ENCODE measurements at regions not wholly inside any gene's neighbourhood (a gene's known extent, or its start where the extent isn't known, plus 50 kb on each side); places are given as distances from the start of the nearest gene placed in this dataset.

DNA sequence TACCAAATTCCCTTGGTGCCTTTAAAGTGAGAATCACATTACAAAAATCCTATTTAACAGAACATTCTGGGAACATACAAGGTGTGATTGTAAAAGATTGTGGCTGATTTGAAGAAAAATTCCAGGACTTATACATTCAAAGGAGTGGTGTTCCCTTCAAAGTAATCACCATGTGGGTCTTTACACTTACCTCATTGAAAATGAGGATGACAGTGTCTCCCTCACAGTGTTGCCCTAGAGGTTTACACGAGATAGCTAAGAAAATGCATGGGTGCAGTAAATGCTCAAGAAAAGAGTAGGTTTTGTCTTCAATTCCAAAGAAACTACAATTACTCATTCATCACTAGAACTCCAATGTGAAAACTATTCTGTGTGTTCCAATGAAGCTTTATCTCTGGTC lies 331.5 kb downstream of the SLC4A3 start:
- DNase-seq (ENCODE audit: low read depth): no peak

DNA sequence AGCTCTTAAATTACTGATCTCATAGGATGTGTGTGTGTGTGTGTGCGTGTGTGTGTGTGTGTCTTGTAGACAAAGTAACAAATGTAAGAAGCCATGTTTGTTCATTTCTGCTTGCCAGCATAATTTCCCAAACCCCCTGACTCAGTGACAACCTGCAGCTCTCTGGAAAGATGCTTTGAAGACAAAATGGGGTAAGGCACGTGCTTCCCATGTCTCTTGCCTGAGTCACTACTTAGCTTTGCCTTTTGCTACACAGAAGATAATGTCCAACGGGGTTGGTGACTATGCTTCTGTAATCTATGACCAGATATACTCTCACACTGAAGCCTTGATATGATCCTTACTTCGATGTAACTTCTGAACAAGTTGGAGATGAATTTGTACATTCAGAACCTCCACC lies 332.0 kb downstream of the SLC4A3 start:
- DNase-seq (ENCODE audit: low read depth): no peak

DNA sequence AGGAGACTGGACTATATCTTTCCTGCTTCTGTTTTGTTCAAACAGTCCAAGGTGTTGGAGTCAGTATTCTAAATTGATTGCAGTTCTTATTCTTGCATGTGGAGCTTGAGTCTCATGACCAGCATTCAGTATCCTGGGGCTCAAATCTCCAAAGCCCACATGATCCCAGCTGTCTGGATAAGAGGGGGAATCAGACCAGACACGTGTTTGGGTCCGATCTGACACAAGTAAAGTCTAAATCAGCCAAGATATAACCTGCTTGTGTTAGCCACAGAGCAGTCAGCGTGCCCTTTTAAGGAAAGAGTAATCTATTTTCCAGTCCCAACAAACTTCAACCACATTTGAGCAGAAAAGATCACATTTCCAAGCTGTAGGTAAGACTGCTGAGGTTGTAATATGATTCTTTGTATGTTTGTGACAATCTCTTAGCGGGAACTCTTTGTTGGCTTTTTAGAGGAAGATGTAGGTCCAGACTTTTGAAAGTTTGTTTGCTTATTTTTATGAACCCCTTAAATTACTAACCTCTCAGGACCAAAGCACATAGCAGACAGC lies 334.6 kb downstream of the SLC4A3 start:
- no peak for DNase-seq (ENCODE audit: low read depth)

DNA sequence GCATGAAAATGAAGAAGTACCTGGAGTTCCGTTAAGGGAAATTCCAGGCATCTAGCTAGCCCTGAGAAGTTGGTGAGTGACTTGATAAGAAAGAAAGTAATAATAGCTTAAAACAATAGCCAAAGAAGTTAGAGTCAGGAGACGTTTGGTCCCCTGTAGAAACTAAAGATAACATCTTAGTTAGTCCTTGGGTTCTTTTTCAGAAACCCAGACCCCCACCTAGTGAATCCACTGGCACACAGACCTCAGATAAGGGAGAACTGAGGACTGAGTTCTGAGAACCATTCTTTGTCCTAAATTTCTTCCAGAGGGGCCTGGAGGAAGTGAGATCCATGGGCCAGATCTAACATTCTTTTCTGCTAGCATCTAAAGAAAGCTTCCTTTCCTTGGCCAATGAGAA lies 335.4 kb downstream of the SLC4A3 start:
- no peak for DNase-seq (ENCODE audit: low read depth)

DNA sequence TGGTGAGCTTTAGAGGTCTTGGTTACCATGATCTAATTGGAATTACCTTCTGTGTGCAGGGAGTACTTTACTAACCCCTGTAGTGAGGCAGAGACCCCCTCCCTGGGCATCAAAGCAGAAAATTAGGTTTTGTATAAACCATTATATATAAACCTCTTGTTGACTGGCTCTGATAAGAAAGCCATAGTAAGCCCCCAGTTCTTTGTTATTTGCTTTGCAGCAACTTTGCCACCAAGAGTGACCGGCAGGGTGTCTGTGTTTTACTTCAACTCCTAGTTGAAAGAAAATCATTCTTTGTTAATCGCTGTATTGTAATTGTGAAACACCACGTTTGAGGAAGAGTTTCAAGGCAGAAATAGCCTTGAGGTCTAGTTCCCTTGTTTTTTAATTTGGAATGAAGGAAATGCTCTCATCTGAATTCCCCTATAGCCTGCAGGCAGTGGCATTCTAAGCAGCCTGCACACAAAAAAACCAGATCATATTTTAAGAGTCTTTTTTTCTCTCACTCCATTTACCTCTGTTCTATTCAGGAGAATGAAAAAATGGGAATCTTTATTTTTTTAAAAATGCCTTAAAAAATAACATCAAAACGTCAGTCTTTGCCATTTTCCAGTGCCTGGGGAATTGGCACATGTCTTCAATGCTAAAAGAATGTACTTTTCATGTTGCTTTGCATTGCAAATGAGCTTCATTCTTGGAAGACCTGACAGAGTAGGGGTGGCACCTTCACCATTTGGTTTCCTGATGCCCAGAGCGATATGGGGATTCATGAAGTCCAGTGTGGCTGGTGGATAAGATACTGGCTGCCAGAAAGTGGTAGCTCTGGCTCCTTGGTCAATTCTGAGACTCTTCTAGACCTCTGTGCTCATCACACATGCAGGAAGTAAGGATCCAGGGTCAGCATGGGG lies 338.1 kb downstream of the SLC4A3 start:
- DNase-seq (ENCODE audit: low read depth): no peak

DNA sequence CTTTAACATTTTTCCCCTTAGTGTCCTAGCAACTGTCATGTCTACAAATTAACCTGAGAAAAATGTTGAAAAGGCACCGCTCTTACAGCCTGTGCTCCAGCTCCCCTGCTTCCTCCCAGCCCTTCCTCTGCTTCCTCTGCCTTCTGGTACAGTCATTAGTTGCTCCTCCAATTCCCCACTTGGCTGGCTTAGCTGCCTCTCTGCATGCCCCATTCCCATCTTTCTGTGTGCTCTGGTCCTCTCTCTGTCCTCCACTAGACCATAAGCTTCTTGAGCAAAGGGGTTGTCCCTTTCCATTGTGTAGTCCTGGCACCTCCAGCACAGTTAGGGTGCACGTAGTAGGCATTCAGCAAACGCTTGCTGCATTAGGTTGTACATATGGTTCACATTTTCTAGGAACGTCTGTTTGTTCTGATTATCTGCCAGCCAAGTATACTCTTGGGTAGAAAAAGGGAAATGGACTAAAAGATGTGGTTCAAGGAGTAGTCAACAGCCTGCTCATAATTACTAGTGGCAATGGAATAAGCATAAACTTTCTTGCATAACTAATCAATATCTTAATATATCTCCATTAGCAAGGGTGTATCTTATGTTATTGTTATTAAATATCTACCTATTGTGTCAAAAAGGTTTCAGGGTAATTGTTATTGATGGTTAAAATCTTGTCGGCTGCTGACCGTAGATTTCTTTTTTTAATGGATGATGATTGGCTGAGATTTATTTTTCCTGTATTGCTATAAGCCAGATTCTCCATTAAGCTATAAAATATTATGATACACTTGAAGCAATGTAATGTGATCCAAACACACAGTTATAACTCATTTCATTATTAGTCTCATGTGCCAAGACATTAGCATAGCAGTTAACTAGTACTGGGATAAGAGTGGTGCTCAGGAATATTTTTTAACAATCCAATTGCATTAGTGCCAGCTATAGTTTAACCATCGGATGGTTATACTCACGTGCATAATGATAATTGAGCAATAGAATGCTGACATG lies 340.1 kb downstream of the SLC4A3 start:
- DNase-seq (ENCODE audit: low read depth): no peak

DNA sequence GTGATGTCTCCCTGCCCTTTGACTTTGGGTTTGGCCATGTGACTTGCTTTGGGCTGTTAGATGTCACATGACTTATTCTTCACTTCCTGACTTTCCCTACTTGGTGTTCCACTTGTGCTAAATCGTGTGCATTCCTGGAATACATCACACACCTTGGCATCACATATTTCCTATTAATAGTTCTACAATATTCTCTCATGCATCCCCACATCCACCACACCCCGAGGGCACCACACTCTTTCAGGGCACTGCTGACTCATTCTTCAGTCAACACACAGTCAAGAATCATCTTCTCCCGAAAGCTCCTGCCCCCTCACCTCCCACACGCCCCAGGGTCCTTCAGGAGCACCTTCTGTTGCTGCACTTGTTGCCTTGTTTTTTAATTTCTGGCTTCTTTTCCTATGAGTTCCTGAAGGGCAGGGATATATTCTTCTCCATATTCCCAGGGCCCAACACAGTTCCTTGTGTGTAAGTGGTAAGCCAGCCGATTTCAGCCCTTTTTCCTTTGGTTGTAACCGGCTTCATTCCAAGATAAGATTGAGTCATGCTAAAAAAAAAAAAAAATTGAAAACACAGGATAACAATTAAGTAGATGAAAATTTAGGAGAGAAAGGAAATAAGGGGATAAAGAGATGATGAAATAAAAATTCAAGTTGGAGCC lies 341.4 kb downstream of the SLC4A3 start:
- no peak for DNase-seq (ENCODE audit: low read depth)

DNA sequence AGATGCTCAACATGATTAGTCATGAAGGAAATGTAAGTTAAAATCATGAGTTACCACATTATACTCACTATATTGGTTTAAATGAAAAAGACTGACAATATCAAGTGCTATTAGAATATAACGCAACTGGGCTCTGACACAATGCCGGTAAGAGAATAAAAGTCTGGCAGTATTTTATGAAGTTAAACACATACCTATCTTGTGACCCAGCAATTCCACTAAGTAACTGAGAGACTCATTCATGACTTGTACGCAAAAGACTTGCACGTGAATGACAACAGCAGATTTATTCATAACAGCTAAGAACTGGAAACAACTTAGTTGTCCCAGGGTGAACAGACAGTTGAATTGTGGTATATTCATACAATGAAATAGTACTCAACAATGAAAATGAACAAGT lies 342.1 kb downstream of the SLC4A3 start:
- peak; percentile 52 for DNase-seq (ENCODE audit: low read depth)

DNA sequence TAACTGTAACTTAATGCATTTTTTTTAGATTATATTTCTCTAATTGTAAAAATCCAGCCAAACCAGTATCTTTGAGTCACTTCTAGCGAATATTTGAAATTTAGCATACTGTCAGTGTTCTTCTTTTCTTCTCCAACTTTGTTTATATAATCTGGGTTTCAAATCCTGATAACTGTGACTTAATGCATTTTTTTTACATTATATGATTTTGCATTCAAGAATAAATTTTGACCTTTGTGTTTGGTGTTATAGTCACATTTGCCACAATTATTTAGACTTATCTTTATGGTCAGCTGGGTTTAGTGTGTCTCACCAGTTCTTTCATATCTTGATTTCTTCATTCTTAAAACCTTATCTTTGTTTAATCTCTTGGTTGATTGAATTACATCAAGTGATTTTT lies 345.7 kb downstream of the SLC4A3 start:
- no peak for DNase-seq (ENCODE audit: low read depth)

DNA sequence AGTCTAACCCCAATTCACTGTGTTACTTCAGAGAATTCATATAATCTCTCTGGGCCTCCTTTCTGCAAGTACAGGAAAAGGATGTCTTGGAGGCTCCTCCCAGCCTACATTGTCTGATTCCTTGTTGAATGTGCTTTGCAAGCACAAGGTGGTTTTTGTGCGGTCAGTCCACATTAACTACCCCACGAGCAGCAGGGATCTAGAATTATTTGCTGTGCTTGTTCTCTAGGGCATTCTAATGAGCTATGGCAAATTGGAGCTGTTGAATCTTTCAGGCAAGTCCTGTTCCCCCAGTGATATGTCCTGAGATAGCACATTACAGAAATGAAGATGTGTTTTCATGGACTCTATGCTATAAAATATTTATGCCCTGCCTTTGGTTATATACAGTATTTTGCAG lies 349.4 kb downstream of the SLC4A3 start:
- DNase-seq (ENCODE audit: low read depth): no peak

DNA sequence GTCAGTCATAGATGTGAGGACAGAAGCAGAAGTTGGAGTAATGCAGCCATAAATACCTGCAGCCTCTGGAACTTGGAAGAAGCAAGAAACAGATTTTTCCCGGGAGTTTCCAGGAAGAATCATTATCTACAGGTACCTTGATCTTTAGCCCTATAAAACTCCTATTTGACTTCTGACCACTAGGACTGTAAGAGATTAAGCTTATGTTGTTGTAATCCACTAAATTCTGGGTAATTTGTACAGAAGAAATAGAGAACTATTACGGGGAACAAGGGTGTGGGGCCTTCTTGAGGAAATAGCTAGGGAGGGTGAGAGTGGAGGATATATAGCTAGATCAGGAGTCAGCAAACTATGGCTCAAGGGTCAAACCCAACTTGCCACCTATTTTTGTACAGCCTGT lies 353.2 kb downstream of the SLC4A3 start:
- no peak for DNase-seq (ENCODE audit: low read depth)

DNA sequence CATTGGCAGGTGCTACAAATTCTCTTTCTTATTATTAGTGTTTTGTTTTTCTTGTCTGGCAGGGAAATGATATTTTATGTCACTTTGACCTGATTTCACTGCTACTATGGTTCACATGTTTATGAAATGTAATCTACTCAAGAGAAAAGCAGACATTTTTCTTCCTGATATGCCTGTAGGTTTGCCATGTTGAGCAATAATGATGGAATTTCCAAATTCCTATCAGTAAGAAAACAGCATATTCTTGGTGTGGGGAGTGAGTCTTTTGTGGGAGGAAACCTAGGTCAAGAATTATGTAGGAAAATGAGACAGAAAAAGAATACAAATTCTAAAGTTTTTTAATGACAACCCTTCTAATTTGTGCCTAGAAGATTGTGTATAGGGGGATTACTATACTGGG lies 356.4 kb downstream of the SLC4A3 start:
- DNase-seq (ENCODE audit: low read depth): no peak

DNA sequence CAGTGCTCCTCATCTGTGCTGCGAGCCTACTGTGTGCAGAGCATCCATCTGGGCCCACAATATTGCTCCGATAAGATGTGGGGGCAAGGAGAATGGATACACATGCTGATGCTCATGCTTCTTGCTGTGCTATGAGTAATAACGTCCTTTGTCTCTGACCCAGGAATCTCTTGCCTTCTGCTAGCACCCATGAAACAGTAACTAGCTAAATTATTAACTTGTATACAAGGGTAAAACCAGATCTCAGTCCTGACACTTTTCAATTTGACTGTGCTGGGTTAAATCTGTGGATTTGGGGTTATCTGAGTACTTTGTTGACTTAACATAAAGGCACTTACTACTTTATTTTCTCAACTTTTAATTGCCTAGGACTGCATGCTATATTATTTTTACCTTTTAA lies 357.6 kb downstream of the SLC4A3 start:
- DNase-seq (ENCODE audit: low read depth): no peak

DNA sequence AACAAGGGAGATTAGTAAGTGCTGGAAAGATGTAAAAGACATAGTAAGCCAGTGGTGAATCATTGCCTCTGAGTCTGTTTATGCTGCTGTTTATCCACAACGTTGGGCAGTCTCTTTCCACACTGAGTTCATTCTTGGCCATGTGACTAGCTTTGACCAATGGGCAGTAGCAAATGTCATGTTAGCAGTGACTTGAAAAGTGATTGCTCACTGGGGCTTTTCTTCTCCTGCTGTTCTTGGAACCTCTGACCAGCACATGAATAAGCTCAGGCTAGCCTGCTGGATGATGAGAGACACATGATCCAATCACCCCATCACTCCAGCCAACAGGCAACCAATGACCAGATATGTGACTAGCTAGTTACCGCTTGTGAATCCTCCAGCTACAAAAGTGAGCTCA lies 360.4 kb downstream of the SLC4A3 start:
- peak; percentile 77 for DNase-seq (ENCODE audit: low read depth)

DNA sequence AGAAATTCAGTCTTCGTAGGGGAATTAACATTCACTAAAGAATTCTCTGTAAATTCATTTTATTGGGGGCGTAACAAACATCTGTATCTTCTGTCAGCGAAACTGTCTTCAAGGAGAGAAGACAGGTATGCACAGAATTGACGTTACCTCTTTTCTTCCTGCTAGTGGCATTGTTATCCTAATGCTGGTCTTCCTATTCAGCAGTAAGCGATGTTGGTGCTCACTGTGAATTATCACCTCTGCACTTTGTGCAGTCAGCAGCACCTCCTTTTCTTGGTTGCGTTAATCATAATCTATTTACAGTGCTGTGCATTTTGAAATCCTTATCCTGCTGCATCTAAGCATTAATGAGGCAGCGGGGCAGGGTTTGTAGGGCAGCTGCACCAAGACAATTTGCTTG lies 362.3 kb downstream of the SLC4A3 start:
- no peak for DNase-seq (ENCODE audit: low read depth)

DNA sequence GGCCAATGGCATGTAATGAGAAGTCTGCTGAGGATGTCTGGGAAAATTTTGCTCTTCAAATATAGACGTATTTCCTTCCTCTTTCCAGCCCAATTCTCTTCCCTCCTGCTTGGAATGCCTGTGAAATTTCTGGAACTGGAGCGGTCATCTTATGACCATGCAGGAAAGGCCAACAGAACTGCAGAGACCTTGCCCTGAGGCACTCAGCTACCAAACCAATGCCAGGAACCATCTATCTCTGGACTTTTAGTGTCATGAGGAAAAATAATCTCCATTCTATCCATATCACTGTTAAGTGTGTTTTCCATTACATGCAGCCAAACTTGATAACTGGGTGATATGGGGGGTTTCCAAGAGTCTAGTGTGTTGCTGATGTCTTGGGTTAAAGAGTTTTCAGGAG lies 363.7 kb downstream of the SLC4A3 start:
- no peak for DNase-seq (ENCODE audit: low read depth)

DNA sequence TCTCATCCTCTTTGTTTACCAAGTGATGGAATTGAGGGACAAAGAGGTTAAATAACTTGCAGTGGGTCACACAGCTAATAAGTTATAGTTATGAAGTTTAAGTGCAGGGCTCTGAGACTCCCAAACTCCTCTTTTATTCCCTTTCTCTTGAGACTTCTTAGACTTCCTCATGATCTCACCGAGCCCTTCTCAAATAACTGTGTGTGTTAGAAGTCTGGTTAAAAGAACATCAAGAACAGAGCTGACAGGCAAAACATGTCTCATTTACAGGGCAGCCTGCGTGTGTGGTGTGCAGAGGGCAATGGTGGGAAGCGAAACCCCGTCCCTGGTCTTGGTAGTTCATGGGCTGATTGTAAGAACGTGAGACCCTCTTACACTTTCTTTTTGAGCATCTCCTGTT lies 368.0 kb downstream of the SLC4A3 start:
- no peak for DNase-seq (ENCODE audit: low read depth)

DNA sequence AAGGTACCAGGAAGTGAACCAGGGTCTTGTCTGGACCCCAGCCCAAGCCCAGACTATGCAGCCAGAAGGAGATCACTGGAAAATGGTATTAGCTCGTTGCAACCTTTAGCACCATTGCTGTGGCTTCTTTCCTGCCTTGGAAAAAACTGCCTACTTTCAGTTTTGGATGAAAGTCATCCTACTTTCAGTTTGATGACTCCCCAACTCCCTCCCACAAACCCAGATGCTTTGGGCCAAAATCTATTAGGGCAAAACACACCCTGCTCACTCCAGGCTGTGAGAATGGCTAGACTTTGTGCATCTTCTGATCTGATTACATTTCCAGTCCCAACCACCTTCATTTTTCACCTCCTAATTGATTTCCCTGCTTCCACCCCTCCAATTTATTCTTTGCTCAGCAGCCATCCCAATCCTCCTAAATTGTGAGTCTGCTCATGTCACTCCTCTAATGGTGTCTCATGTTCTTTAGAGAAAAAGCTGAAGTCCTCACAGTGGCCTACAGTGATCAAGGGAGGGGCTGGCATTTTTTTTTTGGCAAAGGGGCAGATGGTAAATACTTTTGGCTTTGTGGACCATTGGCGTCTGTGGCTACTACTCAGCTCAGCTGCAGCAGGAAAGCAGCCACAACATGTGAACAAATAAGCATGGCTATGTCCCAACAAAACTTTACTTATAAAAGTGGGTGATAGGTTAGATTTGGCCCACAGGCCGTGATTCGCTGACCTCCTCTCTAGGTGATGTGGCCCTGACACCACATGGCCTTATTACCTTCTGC lies 368.7 kb downstream of the SLC4A3 start:
- DNase-seq (ENCODE audit: low read depth): no peak

DNA sequence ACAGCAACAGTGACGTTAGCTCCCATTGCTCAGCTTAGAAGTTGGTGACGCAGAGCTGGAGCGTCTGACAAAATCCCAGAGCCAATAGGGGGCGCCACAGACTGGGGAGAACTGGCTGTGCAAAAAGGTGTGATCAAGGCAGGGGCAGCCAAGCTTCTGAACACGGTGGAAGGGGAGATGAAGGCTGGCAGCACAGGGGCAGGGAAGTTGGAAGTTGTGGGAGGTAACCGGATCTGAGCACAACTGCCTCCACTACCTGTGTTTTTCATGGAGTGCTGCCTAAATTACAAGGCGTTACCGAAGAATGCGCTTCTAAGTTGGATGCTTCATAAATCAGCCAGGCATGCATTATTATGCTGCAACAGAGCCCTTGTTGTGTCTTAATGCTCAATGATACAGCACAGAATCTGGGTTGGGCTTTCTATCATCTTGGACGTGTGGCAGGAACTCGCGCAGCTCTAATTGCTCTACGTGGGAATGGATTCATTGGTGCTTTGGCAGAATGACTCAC lies 370.0 kb downstream of the SLC4A3 start:
- DNase-seq (ENCODE audit: low read depth): peak; percentile 9

DNA sequence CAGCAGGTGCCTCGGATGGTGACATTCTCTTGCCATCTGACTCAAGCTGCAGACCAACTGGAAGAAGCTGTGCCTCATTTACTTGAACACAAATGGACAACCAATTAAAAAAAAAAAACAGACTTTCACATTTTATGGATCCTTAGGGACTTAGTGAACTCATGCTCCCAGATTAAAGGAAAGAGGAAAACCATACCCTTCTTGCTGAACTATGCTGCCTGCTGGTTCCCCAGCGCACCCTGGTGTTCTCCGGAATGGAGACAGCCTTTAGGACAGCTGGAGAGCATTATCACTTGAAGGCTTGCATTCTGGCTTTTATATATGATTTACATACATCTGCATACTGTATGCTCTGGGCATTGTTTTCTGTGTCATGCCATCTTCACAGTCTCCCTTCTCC lies 370.7 kb downstream of the SLC4A3 start:
- no peak for DNase-seq (ENCODE audit: low read depth)

DNA sequence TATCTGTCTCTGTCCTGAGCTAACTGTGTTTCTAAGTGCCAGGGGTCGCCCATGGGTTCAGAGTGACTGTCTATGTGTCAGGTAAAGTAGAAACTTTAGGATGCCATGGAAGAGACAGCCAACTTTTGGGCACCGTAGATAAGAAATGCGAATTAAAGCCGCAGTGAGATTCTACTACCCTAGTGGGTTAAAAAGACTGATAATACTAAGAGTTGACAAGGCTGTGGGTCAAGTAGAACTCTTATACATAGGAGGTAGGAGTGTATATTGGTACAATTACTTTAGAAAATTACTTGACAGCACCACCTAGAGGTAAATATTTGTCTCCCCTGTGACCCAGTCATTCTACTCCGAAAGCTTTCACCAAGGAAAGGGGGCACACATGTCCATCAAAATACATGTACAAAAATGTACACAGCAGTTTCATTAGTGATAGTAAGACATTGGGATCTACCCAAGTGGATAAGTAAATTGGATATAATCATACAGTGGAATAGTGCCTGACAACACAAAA lies 371.3 kb downstream of the SLC4A3 start:
- DNase-seq (ENCODE audit: low read depth): no peak
